ENCODE measurements at regions not wholly inside any gene's neighbourhood (a gene's known extent, or its start where the extent isn't known, plus 50 kb on each side); places are given as distances from the start of the nearest gene placed in this dataset.

DNA sequence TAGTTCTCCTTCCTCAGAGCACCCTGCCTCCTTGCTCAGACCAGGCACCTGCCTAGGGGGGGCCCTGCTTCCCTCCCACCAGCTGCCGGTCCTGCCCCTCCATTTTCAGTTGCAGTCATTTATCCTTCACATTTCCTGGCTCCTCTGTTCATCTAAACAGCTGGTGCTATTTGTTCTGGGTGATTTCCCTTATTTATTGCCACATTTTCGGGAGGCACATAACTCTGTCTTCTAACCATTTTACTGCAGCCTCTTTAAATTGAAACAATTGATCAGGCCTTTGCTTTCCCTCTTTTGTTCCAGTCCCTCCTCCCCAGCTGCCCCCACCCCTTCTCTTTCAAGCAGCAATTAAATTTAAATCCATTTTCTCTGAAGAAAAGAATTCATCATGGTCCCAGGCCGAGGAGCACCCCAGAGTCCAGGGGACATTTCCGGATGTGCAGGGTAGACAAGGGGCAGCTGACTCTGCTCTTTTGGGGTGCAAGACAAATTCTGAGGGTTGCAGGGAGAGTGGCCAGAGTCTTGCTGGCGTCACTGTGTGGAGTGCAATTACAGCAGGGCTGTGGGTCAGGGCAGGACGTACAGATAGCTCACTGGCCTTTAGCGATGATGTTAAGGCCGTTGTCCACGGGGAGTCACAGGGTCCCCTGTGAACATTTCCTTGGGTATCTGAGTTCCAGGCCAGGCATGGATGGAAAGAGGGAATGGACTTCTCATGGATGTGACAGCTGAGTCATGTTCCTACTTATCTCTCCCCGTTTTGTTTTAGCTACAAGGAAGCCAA lies 476.4 kb downstream of the TBC1D22A start:
- ATAC-seq (no peak), DNase-seq (ENCODE audit: low spot score) (no peak), FAIRE-seq (no peak)
- Histone ChIP-seq H3K9me3 (ENCODE audit: low read length) (no peaks in the 10 kb centered on the region), H3K27ac (ENCODE audit: extremely low read length, insufficient read depth, low read length) (no peak overlapping the region), H3K36me3 (replicated peaks in 1 of 2; ENCODE audit: control insufficient read depth in 1 of 2, insufficient read depth in 2 of 2, low read length in 2 of 2) (no peaks in the 10 kb centered on the region), H3K79me2 (ENCODE audit: insufficient read depth, low read length) (no peaks in the 10 kb centered on the region), H2AFZ (ENCODE audit: low read length) (no peak overlapping the region), H3K4me3 (replicated peaks in 1 of 3; ENCODE audit: insufficient read depth in 1 of 3, low read depth in 2 of 3, low read length in 3 of 3) (no peak overlapping the region), H3K4me2 (ENCODE audit: low read depth, low read length) (no peak overlapping the region), H3K4me1 (ENCODE audit: insufficient read depth, low read length) (no peaks in the 10 kb centered on the region), H4K20me1 (ENCODE audit: insufficient read depth, low read length) (no peaks in the 10 kb centered on the region), H3K9ac (ENCODE audit: insufficient read depth, low read depth, low read length) (no peak overlapping the region), H3K27me3 (ENCODE audit: control insufficient read depth in 1 of 2, insufficient read depth in 2 of 2, low read length in 2 of 2) (peaks cover 0 to 10% of the 10 kb centered on the region in 2 experiments; a peak in 3 of 5 replicates)
- in situ Hi-C loops (cut with HindIII; ENCODE audit: extremely low pct_ligation_motif_present, low pct_unique_long_range_greater_than_20kb), result no loop called here
- WGBS (ENCODE audit: low lambda C conversion rate), result 1% methylated on average over 8 of the region's 10 CpGs
- POLR2A ChIA-PET, result no interaction called here
- intact Hi-C loops (cut with micrococcal nuclease; ENCODE audit: unreplicated experiment), result no loop called here
- BruUV-seq (replicated peaks), result no TSS peak
- CTCF ChIA-PET (ENCODE audit: low intra/inter-chr PET ratio, low total read pairs), result no interaction called here
- TF ChIP-seq ZNF567 (CRISPR knock-in tag; IDR thresholded peaks at IDR 0.05; ENCODE audit: borderline replicate concordance) (no peak), MAFF (IDR thresholded peaks at IDR 0.05; ENCODE audit: low read depth, low read length) (no peak), SCMH1 (CRISPR knock-in tag; IDR thresholded peaks at IDR 0.05; ENCODE audit: borderline replicate concordance) (no peak), ELF4 (CRISPR knock-in tag; IDR thresholded peaks at IDR 0.05; ENCODE audit: borderline replicate concordance) (no peak), KDM3A (CRISPR knock-in tag; IDR thresholded peaks at IDR 0.05; ENCODE audit: low read depth) (no peak), ZNF782 (CRISPR knock-in tag; IDR thresholded peaks at IDR 0.05; ENCODE audit: borderline replicate concordance) (no peak), JDP2 (CRISPR knock-in tag; IDR thresholded peaks at IDR 0.05; ENCODE audit: borderline replicate concordance) (no peak), KLF15 (CRISPR knock-in tag; IDR thresholded peaks at IDR 0.05; ENCODE audit: borderline replicate concordance) (no peak), SIN3A (IDR thresholded peaks at IDR 0.05; ENCODE audit: borderline replicate concordance, low read depth, low read length) (no peak), ZNF7 (CRISPR knock-in tag; IDR thresholded peaks at IDR 0.05) (no peak), ZNF484 (CRISPR knock-in tag; IDR thresholded peaks at IDR 0.05; ENCODE audit: borderline replicate concordance, low read depth) (no peak), ZNF790 (CRISPR knock-in tag; IDR thresholded peaks at IDR 0.05; ENCODE audit: borderline replicate concordance) (no peak)
- TF ChIP-seq, protein P1, sequence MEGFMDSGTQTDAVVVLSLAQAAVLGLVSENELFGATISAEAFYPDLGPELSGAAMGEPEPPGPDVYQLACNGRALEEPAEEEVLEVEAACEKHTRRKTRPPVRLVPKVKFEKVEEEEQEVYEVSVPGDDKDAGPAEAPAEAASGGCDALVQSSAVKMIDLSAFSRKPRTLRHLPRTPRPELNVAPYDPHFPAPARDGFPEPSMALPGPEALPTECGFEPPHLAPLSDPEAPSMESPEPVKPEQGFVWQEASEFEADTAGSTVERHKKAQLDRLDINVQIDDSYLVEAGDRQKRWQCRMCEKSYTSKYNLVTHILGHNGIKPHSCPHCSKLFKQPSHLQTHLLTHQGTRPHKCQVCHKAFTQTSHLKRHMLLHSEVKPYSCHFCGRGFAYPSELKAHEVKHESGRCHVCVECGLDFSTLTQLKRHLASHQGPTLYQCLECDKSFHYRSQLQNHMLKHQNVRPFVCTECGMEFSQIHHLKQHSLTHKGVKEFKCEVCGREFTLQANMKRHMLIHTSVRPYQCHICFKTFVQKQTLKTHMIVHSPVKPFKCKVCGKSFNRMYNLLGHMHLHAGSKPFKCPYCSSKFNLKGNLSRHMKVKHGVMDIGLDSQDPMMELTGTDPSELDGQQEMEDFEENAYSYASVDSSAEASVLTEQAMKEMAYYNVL (CRISPR knock-in tag; IDR thresholded peaks at IDR 0.05; ENCODE audit: borderline replicate concordance), result no peak
- TF ChIP-seq, protein P2, sequence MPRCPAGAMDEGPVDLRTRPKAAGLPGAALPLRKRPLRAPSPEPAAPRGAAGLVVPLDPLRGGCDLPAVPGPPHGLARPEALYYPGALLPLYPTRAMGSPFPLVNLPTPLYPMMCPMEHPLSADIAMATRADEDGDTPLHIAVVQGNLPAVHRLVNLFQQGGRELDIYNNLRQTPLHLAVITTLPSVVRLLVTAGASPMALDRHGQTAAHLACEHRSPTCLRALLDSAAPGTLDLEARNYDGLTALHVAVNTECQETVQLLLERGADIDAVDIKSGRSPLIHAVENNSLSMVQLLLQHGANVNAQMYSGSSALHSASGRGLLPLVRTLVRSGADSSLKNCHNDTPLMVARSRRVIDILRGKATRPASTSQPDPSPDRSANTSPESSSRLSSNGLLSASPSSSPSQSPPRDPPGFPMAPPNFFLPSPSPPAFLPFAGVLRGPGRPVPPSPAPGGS (CRISPR knock-in tag; IDR thresholded peaks at IDR 0.05), result no peak
- TF ChIP-seq, protein P3, sequence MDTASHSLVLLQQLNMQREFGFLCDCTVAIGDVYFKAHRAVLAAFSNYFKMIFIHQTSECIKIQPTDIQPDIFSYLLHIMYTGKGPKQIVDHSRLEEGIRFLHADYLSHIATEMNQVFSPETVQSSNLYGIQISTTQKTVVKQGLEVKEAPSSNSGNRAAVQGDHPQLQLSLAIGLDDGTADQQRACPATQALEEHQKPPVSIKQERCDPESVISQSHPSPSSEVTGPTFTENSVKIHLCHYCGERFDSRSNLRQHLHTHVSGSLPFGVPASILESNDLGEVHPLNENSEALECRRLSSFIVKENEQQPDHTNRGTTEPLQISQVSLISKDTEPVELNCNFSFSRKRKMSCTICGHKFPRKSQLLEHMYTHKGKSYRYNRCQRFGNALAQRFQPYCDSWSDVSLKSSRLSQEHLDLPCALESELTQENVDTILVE (CRISPR knock-in tag; IDR thresholded peaks at IDR 0.05), result no peak
- TF ChIP-seq, protein P4, sequence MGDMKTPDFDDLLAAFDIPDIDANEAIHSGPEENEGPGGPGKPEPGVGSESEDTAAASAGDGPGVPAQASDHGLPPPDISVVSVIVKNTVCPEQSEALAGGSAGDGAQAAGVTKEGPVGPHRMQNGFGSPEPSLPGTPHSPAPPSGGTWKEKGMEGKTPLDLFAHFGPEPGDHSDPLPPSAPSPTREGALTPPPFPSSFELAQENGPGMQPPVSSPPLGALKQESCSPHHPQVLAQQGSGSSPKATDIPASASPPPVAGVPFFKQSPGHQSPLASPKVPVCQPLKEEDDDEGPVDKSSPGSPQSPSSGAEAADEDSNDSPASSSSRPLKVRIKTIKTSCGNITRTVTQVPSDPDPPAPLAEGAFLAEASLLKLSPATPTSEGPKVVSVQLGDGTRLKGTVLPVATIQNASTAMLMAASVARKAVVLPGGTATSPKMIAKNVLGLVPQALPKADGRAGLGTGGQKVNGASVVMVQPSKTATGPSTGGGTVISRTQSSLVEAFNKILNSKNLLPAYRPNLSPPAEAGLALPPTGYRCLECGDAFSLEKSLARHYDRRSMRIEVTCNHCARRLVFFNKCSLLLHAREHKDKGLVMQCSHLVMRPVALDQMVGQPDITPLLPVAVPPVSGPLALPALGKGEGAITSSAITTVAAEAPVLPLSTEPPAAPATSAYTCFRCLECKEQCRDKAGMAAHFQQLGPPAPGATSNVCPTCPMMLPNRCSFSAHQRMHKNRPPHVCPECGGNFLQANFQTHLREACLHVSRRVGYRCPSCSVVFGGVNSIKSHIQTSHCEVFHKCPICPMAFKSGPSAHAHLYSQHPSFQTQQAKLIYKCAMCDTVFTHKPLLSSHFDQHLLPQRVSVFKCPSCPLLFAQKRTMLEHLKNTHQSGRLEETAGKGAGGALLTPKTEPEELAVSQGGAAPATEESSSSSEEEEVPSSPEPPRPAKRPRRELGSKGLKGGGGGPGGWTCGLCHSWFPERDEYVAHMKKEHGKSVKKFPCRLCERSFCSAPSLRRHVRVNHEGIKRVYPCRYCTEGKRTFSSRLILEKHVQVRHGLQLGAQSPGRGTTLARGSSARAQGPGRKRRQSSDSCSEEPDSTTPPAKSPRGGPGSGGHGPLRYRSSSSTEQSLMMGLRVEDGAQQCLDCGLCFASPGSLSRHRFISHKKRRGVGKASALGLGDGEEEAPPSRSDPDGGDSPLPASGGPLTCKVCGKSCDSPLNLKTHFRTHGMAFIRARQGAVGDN (CRISPR knock-in tag; IDR thresholded peaks at IDR 0.05), result no peak

Data from HepG2 (cell line).